Stimulated activated CD8-positive, alpha-beta memory T cell treated with anti-CD3 and anti-CD28 coated beads, Interleukin-7, amount 100 ng/mL, for 1 hour (primary cell): ENCODE measurements at regions not wholly inside any gene's neighbourhood (a gene's known extent, or its start where the extent isn't known, plus 50 kb on each side); places are given as distances from the start of the nearest gene placed in this dataset.

ENCODE experiments used
- DNase-seq, 2 donors: peaks; one replicate each; pipeline ENCODE4 v3.0.0-alpha.2; 2020; ENCODE audit warnings: low read depth in 2 of 2

DNA sequence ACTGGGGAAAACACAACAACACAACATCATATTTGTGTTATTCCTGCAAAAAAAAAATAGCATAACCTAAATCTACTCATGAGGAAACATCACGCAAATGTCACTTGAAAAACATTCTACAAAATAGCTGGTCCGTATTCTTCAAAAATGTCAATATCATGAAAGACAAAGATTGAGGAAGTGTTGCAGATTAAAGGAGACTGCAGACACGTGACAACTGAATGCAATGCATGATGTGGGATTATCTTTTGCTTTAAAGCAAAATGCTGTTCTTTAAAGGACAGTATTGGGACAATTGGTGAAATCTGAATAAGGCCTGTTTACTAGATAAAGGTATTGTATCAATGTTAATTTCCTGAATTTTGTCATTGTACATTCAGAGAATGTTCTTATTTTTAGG, 157.7 kb downstream of the SMIM20 start:
- no peak for DNase-seq

DNA sequence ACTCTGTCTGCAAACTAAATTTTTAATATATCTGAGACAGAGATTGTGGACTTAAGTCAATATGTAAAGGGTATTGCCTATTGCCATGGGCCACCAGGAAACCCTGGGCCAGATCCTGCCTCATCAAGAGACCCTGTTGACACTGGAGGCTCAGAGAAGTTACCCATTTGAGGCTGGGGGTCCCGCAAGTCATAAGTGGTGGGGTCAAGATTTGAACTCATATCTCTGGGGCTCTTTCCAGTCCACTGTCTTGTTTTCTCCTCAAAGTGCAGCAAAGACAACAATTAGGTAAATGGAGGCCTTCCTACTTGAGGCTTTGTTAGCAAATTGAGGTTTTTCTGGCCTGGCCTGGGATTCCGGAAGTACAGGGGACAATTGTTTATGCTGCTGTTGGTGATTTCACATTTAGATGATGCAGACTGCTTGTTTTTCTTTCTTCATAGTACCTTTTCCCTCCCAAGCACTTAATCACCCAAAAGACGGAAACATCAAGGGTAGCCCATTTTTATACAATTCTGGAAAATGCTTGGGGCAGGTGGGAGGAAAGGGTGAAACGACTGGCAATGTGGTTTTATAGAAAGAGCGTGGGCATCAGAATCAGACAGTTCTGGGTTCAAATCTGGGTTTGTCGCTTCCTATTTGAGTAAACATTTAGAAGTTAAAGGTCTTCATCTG, 160.0 kb downstream of the SMIM20 start:
- DNase-seq, result no peak

DNA sequence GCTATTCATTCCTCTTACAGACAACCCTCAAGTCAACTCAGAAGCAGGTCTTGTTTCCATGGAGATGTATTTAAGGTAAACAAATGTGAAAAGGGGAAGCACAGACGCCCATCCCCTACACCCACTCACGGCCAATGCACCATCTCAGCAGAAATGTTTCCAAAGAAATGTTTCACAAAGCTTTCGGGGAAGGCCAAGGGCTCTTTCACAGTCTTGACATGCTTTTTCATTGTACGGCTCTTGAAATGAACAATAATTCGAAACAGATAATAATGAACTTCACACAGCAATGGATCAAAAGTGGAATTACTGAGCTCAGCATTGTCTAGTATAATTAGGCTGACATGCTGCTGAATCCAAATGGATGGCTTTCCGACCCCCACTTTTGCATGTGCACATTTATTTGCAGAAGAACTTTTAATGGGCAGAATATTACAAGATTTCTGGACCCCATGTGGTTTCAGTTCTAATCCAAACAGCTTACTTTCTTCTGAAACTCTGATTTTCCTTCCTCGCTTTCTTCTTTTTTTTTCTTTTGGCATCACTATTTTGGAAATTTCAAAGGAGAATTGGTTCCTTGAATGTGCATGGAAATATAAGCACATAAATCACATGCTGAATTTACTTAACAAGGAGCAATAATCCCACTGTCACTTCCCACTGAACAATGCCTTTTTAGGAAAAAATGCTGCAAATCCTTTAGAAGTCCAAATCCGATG, 160.9 kb downstream of the SMIM20 start:
- no peak for DNase-seq

DNA sequence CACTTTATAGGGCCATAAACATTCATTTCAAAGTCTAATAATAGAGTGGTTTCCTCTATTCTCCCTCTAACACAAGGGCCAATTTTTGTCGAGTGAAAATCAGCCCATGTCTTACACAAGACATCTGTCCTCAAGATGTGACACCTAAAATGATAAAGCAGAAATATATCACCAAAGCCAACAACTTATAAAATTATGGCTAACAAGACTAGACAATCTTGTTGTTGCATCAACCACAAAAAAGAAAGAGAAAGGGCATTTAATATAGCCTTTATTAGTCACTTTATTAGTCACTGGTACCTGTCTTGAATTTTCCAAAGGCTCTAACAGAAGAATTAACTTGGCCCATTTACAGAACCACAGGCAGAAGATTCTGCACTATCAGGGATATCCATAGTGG, 161.6 kb downstream of the SMIM20 start:
- no peak for DNase-seq

DNA sequence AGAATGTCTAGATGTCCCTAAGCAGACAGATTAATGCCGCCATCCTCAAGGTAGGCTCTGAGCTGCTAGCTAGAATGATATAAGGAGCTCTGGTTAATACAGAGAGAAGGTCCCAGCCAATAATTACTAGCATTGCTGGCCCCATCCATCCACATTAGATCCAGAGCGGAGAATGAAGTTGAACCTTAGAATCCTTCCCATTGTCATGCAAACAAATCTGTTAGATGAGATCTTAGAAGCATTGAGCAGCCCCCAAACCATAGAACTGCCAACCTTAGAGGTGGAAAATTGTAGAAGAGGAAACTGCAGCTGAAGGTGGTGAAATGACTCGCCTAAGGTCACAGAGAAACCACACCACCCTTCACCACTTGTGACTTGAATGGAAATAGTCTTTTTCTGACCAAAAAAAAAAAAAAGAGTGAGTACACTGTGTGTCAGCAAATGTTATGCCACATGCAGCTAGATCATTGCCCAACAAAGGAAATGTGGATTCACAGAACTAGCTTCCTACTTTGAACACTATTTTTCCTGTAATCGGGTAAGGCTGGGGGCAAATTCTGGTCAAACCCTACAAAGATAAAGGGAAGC, 162.1 kb downstream of the SMIM20 start:
- DNase-seq, result no peak

DNA sequence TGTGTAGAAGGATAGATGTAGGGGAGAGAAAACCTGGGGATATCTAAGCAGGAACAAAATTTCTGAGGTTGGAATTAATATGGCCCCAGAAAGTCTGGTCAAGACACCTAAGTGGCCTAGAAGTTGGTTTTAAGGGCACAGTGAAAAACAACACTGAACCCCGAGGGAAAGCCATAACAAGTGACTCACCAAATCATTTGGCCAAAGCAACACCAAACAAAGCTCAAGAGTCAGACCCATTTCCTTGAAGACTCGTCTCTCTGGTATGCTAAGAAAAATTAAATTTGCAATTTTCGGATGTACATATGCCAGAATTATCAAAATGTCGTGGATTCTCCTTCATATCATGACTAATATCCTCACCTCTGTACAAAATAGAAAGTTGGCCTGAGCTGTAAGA, 162.9 kb downstream of the SMIM20 start:
- no peak for DNase-seq

DNA sequence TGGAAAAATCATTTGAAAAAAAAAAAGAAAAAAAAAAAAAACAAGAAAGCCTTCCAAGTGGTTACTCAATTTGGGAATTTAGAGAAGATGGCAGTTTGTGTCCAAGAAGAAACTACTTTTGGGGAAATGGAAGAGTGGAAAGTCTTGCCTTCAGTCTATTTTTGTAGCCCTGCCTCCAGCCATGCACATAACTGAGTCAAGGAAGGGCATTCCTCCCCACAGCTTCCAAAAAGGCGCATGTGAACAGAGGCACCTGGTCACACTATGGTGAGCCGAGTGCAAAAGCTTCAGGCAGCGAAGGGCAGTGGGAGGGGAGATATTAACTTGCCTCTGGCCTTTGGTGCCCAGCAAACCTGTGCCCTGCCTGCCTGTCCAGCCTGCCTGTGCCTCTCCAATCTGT, 163.7 kb downstream of the SMIM20 start:
- DNase-seq, result no peak

DNA sequence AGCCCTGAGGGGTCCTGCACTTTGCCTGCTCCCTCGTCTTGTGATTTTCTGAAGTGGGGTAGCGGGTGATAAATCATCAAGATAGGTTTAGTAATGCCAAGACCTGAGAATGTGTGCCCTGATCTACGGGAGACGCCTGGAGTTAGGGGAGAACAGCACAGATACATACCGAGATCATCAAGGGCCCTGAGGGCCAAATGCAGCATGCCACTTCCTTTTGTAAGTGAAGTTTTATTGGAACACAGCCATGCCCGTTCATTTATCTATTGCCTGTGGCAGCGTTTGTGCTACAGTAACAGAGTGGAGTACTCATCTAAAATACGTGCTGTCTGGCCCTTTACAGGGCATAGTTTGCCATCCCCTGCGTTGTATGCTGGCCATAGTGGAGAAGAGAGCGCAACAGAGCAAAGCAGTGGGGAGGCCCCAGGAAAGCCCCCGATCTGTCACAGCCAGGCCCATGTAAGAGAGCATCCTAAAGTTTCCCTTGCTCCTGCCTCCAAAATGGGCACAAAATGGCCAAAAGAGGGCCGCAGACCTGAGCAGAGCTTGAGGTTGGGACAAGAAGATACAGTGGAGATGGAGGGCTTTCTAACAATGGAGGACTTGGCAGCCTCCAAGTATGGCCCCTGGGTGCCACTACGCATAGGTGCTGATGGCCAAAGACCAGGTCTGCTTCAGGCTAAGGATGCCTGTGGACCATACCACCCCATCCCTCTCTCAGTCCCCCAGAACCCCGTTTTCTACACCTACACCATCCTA, 167.0 kb downstream of the SMIM20 start:
- DNase-seq, result no peak

DNA sequence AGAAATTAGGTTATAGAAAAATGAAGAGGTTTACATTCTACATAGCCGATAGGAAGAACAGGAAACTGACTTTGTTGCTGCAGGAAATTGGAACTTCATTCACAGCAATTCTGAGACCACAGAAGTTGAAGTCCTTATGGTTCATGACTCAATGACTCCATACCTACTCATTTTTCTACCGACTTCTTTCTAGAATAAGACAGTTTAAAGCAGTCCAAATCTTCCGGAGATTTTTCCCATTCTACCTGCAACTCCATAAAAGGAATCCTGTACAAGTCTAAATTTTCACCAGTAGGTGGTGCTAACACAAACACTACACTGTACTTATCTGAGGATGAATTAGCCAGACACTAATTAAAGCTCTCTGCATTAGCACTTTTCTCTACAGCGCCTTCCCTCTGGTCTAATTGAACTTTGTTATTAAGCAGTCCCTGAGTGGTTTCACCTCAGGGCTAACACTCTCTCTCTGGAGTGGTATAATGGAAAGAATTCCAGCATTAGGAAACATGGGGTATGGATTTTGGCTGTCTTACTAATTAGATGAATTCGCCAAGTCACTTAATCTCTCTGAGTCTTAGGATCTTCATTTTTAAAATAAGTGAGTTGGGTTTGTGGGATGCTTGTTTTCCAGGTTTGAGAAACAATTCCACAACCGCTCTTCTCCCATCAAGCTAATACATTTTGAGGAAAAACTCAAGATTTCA, 167.9 kb downstream of the SMIM20 start:
- DNase-seq, result no peak

DNA sequence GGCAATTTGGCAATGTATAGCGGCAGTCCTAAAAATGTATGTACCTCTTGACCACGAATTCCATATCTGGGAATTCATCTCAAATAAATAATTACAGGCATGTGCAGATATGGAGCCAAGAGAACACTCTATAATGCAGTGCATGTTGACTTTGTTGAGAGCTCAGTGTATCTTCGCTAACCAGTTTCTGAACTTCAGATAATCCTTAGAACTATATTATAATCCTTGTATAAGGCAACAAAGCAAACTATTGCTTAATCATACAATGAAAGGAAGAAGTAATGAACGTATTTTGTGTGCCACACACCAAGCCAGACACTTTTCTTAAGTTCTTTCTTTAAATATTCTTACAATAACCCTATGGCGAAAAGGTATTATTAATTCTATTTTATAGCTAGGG, 168.5 kb downstream of the SMIM20 start:
- no peak for DNase-seq

DNA sequence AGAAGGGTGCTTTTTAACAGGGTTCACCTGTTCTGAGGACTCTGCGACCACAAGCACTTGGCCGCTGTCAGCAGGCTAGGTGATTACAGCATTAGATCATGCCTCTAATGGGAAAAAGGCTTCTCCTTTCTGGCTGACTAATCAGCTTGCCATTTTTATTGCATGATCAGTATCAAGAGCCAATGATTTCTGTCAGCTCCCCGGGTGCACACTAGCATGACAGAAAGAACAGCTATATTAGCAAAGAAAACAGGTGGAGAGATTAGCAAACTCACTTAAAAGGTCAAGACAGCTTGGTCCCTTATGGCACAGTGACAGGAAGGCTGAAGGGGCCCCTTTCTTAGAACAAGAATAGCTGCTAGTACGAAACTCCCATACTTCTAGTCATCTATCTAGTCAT, 170.0 kb downstream of the SMIM20 start:
- no peak for DNase-seq

DNA sequence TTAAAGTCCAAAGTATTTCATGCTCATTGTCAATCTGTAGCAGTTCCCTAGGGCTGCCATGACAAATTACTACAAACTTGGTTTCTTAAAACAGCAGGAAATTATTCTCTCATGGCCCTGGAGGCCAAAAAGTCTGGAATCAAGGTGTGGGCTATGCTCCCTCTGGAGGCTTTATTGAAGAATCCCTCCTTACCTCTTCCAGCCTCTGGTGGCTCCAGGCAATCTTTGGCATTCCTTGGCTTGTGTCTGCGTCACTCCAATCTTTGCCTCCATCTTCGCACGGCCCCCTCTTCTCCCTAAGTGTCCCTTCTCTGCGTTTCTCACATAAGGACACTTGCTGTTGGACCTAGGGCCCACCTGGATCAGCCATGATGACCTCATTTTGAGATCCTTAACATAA, 170.4 kb downstream of the SMIM20 start:
- no peak for DNase-seq

DNA sequence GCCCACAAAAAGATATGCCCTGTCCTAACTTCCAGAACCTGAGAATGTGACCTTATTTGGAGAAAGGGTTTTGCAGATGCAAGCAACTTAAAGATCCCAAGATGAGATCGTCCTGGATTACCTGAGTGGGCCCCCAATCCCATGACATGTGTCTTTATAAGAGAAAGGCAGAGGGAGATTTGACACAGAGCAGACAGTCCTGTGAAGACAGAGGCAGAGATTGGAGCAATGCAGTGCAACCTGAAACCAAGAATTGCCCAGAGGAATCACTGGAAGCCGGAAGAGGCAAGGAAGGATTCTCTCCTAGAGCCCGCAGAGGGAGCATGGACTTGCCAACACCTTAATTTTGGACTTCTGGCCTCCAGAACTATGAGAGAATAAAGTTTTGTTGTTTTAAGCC, 171.5 kb downstream of the SMIM20 start:
- no peak for DNase-seq

DNA sequence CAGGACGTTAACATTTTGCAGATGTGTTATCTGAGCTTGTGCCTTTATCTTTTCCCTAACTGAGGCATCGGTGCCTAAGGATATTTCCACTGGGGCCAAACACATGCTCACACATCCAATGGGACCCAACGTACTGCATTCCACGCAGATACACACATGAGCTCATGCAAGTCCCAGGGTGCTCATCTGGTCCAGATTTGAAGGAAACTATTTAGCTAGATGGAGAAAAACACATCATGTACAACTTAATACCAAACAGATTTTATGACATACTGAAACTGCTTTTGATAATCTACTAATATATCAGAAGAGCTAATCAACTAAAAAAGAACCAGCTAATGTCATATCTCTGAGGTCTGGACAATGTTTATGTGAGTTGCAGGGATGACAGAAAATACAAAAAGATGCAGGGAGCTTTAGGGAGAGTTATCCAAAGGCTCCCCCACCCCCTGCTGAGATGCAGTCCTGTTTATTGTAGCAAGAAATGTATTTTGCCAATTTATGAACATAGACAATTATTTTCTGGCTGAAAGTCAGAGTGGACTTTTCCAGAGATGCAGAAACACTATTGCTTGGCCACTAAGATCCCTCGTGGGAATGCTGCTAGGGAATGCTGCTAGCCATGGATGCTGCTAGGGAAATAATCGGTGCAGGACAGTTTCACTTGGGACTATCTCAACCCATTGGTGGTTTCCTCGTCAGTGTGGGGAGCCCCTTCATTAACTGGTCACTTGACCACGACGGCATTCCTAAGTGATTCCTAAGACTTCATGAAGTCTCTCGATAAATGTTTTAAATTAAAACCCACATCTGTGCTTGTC, 172.8 kb downstream of the SMIM20 start:
- DNase-seq, result no peak

DNA sequence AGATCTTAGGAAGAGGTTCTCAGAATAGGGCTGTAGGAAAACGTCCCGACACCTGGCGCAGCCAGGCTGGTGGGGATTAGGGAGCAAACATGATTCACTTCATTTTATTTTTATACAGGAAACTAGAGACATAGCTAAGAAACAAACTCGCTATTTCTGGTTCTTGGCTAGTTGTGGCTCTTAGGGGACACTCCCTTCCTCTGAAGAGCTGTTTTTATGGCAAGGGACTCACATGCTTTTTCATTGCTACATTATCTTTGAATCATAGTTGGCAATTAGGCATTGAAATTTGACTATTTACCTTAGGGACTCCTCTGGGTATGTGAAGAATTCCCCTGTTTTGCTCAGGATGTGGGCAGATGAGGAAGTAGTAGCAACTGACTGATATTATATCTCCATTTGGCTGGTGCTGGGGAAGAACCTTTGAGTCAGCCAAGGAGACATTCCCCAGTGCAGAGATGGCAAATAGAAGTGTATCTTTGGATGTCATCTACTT, 174.5 kb downstream of the SMIM20 start:
- DNase-seq, result no peak

DNA sequence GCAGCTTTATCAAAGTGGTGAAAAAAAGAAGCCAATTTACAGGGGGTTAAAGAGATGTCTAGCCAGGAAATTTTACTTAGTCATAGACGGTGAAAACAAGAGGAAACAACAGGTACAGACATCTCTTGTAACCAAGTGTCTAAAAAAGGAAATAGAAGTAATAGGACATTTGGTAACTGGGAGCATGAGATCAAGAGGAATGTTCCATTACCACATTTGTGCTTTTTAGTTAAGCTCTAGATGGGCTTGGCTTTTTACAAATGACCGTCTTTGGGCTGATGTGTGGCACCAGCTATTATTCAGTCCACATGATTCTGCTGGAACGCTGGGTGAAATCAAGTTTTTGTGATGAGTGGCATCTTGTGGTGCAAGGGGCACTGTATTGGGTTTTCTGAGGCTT, 179.5 kb downstream of the SMIM20 start:
- DNase-seq, result no peak

DNA sequence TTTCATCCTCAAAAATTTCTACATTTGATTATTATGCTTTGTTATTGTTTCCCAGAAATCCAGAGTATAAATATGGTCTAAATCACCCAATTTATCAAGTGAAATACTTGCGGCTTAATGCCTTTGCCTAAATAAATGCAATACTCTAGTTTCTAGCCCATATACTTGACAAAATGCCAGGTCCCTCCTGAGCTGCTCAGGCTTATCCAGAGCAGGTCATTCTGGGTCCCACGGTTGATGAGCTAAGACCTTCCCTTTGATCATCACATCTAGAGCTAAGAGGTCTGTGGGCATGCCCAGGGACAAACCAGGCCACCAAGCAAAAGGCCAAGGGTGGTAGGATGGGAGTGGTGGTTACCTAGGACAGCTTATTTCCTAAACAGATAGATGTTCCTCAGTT, 180.1 kb downstream of the SMIM20 start:
- no peak for DNase-seq

DNA sequence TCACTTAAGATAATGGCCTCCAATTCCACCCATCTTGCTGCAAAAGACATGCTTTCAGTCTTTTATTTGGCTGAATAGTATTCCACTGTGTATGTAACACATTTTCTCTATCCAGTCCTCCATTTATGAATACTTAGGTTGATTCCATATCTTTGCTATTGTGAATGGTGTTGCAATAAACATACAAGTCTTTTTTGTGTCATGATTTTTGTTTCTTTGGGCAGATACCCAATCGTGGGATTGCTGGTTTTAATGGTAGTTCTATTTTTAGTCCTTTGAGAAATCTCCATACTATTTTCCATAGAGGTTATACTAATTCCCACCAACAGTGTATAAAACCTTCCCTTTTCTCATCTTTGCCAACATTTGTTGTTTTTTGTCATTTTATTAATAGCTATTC, 180.9 kb downstream of the SMIM20 start:
- DNase-seq, result no peak

DNA sequence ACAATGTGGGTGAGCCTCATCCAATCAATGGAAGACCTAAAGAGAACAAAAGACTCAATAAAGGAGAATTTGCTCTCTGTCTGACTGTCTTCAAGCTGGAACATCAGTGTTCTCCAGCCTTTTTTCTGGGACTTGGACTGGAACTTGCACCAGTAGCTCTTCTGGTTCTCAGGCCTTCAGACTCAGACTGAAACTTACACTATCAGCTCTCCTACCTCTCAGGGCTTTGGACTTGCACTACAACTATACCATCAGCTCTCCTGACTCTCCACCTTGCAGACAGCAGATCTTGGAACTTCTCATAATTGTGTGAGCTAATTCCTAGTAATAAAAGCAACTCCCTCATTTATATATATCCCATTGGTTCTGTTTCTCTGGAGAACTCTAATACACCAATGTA, 185.9 kb downstream of the SMIM20 start:
- DNase-seq, result no peak

DNA sequence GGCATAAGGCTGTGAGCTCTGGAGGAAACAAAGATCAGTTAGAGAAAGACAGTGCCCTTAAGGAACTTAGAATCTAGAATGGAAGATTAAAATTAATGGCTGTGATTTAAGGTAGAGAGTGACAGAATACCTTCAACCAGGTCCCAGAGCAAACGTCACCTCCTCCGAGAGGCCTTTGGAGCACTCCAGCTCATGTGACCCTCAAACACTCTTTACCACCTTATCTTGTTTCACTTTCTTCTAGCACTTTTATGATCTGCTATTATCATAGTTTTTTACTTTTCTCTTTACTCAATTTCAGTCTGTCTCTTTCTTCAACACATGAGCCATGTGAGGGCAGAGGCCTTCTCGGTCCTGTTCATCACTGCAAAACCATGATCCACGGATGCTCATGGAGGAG, 187.0 kb downstream of the SMIM20 start:
- no peak for DNase-seq
